SK-N-SH (cell line): ENCODE measurements at regions not wholly inside any gene's neighbourhood (a gene's known extent, or its start where the extent isn't known, plus 50 kb on each side); places are given as distances from the start of the nearest gene placed in this dataset.

Source experiments
- CTCF ChIA-PET: fragments of 300-600, 350-600 bp; formaldehyde crosslinking; extraction: SDS; loops from one replicate; lab custom pipeline; 2021; lab: Yijun Ruan, JAX
- POLR2A ChIA-PET: fragments of 350-600 bp; sonication (Branson Sonifier 250); formaldehyde crosslinking; extraction: SDS; loops from one replicate; lab custom pipeline; 2020; ENCODE audit warnings: antibody characterized with exemption, inconsistent platforms; lab: Yijun Ruan, JAX
- DNase-seq: peaks from one replicate; pipeline ENCODE4 v3.0.0; 2012
- H2AFZ ChIP-seq: fragments of 200-600 bp; sonication (generic); 2 replicates; pipeline ENCODE4 v1.8.1; 2016; ENCODE audit warnings: antibody characterized with exemption, mild to moderate bottlenecking, low read depth
- H3F3A ChIP-seq: fragments of 200-600 bp; sonication (generic); replicated peaks from 2 replicates; pipeline ENCODE3; 2016; ENCODE audit warnings: antibody characterized with exemption, mild to moderate bottlenecking; ENCODE audit not compliant: insufficient read depth
- H3K27ac ChIP-seq, 2 experiments: fragments of 200-500 bp in 1 of 2; fragments of 200-600 bp in 1 of 2; sonication (Bioruptor generic) in 1 of 2; sonication (generic), shearing (Covaris generic) in 1 of 2; 2 replicates each; pipeline versions ENCODE4 v1.5.1 to v1.6.1; 2014 to 2016; ENCODE audit warnings: low read depth in 2 of 2, inconsistent platforms in 1 of 2, low read length in 1 of 2, mild to moderate bottlenecking in 1 of 2, mixed read lengths in 1 of 2
- H3K27me3 ChIP-seq: fragments of 200-600 bp; sonication (generic), shearing (Covaris generic); 2 replicates; pipeline ENCODE4 v1.6.1; 2016; ENCODE audit warnings: mixed run types; ENCODE audit not compliant: insufficient read depth
- H3K36me3 ChIP-seq, 2 experiments: fragments of 200-500 bp in 1 of 2; fragments of 200-600 bp in 1 of 2; sonication (Bioruptor generic) in 1 of 2; sonication (generic) in 1 of 2; replicated peaks in 1 of 2; 2 replicates each; pipeline versions ENCODE3 to v1.5.1; 2014 to 2016; ENCODE audit warnings: low read length in 1 of 2, mild to moderate bottlenecking in 1 of 2; ENCODE audit not compliant: insufficient read depth in 2 of 2, control insufficient read depth in 1 of 2
- H3K4me1 ChIP-seq, 2 experiments: fragments of 200-500 bp in 1 of 2; fragments of 200-600 bp in 1 of 2; sonication (Bioruptor generic) in 1 of 2; sonication (generic), shearing (Covaris generic) in 1 of 2; 2 replicates each; pipeline versions ENCODE4 v1.5.1 to v1.6.1; 2014 to 2016; ENCODE audit warnings: low read depth in 1 of 2, low read length in 1 of 2, mixed run types in 1 of 2; ENCODE audit not compliant: insufficient read depth in 2 of 2, control insufficient read depth in 1 of 2
- H3K4me2 ChIP-seq: fragments of 200-600 bp; sonication (generic), shearing (Covaris generic); 2 replicates; pipeline ENCODE4 v1.6.1; 2017; ENCODE audit warnings: mixed run types
- H3K4me3 ChIP-seq, 2 experiments: fragments of 200-500 bp in 1 of 2; fragments of 200-600 bp in 1 of 2; sonication (Bioruptor generic) in 1 of 2; sonication (generic), shearing (Covaris generic) in 1 of 2; 2 replicates each; pipeline versions ENCODE4 v1.5.1 to v1.8.1; 2014 to 2016; ENCODE audit warnings: low read depth in 2 of 2, inconsistent platforms in 1 of 2, low read length in 1 of 2, mild to moderate bottlenecking in 1 of 2, mixed read lengths in 1 of 2, moderate library complexity in 1 of 2
- H3K79me2 ChIP-seq: fragments of 200-600 bp; sonication (generic); 2 replicates; pipeline ENCODE4 v1.8.1; 2017; ENCODE audit warnings: mild to moderate bottlenecking; ENCODE audit not compliant: insufficient read depth
- H3K9ac ChIP-seq: fragments of 200-600 bp; sonication (generic); 2 replicates; pipeline ENCODE4 v1.6.1; 2017; ENCODE audit warnings: mixed run types
- H3K9me2 ChIP-seq: fragments of 200-600 bp; sonication (generic); 2 replicates; pipeline ENCODE4 v1.6.1; 2017; ENCODE audit warnings: mixed run types
- H3K9me3 ChIP-seq: fragments of 200-600 bp; sonication (generic); 2 replicates; pipeline ENCODE4 v1.6.1; 2017; ENCODE audit warnings: mixed run types, mild to moderate bottlenecking, moderate library complexity
- H4K20me1 ChIP-seq: fragments of 200-600 bp; sonication (generic); 2 replicates; pipeline ENCODE4 v1.6.1; 2017; ENCODE audit warnings: mild to moderate bottlenecking, mixed run types; ENCODE audit not compliant: insufficient read depth
- CHD2 ChIP-seq: fragments of 150-350 bp; IDR thresholded peaks from 2 replicates; pipeline ENCODE4 v1.6.1; 2018; ENCODE audit warnings: low read length; ENCODE audit not compliant: partially characterized antibody
- ELF1 ChIP-seq: IDR thresholded peaks from 2 replicates; pipeline ENCODE4 v1.4.0; 2012
- EP300 ChIP-seq, 2 experiments: IDR thresholded peaks; 2 replicates each; pipeline versions ENCODE4 v1.4.0 to v1.6.1; 2012; ENCODE audit warnings: borderline replicate concordance in 1 of 2, low read depth in 1 of 2, low read length in 1 of 2
- FOSL2 ChIP-seq: IDR thresholded peaks from 2 replicates; pipeline ENCODE4 v1.4.0; 2012; ENCODE audit warnings: low read depth, mild to moderate bottlenecking, moderate library complexity, borderline replicate concordance
- GABPA ChIP-seq: IDR thresholded peaks from 2 replicates; pipeline ENCODE4 v1.4.0; 2012; ENCODE audit warnings: low read depth, mild to moderate bottlenecking
- JUND ChIP-seq: IDR thresholded peaks from 2 replicates; pipeline ENCODE4 v1.4.0; 2012
- NRF1 ChIP-seq: IDR thresholded peaks from 2 replicates; pipeline ENCODE4 v1.6.1; 2012; ENCODE audit warnings: low read depth, mild to moderate bottlenecking, low read length
- RCOR1 ChIP-seq: fragments of 150-350 bp; IDR thresholded peaks from 2 replicates; pipeline ENCODE4 v1.6.1; 2017; ENCODE audit warnings: antibody characterized with exemption, low read length
- RXRA ChIP-seq: IDR thresholded peaks from 2 replicates; pipeline ENCODE4 v1.4.0; 2012; ENCODE audit warnings: low read depth, mild to moderate bottlenecking, borderline replicate concordance
- SIN3A ChIP-seq: IDR thresholded peaks from 2 replicates; pipeline ENCODE4 v1.6.1; 2012; ENCODE audit warnings: low read depth, mild to moderate bottlenecking, low read length, moderate library complexity, borderline replicate concordance
- TEAD4 ChIP-seq: IDR thresholded peaks from 2 replicates; pipeline ENCODE4 v1.4.0; 2012; ENCODE audit warnings: mild to moderate bottlenecking, borderline replicate concordance; ENCODE audit not compliant: insufficient read depth
- USF2 ChIP-seq: fragments of 150-350 bp; IDR thresholded peaks from 2 replicates; pipeline ENCODE4 v1.6.1; 2017; ENCODE audit warnings: antibody characterized with exemption, low read length, low read depth, borderline replicate concordance
- ZBTB33 ChIP-seq: IDR thresholded peaks from 2 replicates; pipeline ENCODE4 v1.4.0; 2012; ENCODE audit warnings: low read depth, borderline replicate concordance
- WGBS: methylation state at CpG from one replicate; pipeline ENCODE4 v1.1.6; 2017; ENCODE audit warnings: low lambda C conversion rate; 5-methylcytosine and 5-hydroxymethylcytosine counted together
- TF ChIP-seq, protein P1 (sequence below): IDR thresholded peaks from 2 replicates; pipeline ENCODE4 v1.4.0; 2012; ENCODE audit warnings: low read depth, borderline replicate concordance
- TF ChIP-seq, protein P2 (sequence below): IDR thresholded peaks from 2 replicates; pipeline ENCODE4 v1.4.0; 2012; ENCODE audit warnings: low read depth

DNA sequence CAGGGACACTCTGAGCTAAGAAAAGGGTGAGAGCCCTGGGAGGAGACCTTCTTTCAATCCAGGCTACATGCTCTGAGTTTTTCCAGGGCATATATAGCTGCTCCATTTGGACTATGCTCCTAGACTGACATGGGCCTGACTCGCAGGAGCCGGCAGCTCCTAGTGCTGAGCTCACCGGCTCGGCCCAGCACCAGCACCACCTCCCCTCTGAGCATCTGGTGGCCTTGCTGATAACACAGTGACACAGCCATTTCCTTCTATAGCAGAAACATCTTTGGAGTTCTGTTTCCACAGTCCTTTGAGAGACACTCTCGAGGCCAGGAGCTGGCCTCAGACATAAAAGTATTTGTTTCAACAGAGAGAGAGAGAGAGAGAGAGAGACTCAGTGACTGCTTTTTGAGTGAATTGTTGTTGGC lies 184.9 kb downstream of the TM9SF2 start (continued):
- no peak for TF ChIP-seq JUND
- no peak for TF ChIP-seq ELF1
- no peak for TF ChIP-seq GABPA
- TF ChIP-seq, all 33 proteins: peak for 3

DNA sequence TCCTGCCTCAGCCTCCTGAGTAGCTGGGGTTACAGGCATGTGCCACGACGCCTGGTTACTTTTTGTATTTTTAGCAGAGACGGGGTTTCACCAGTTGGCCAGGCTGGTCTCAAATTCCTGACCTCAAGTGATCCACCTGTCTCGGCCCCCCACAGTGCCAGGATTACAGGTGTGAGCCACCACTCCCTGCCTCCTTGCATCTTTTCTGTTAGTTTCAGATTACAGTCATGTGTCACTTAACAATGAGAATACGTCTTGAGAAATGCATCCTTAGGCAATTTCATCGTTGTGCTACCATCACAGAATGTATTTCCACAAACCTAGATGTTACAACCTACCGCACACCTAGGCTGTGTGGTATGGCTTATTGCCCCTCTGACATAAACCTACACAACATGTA lies 180.4 kb downstream of the TM9SF2 start:
- Histone ChIP-seq H2AFZ (no peak overlapping the region), H3K27ac (no peak overlapping the region), H3K9me2 (no peaks in the 10 kb centered on the region), H4K20me1 (no peaks in the 10 kb centered on the region), H3K4me3 (no peak overlapping the region), H3K27me3 (no peaks in the 10 kb centered on the region), H3F3A (no peaks in the 10 kb centered on the region), H3K36me3 (no peaks in the 10 kb centered on the region), H3K9ac (no peak overlapping the region)
- WGBS = 91% methylated on average over 7 of the region's 7 CpGs
- CTCF ChIA-PET = no interaction called here
- no peak for DNase-seq
- TF ChIP-seq, protein P1, sequence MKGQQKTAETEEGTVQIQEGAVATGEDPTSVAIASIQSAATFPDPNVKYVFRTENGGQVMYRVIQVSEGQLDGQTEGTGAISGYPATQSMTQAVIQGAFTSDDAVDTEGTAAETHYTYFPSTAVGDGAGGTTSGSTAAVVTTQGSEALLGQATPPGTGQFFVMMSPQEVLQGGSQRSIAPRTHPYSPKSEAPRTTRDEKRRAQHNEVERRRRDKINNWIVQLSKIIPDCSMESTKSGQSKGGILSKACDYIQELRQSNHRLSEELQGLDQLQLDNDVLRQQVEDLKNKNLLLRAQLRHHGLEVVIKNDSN = no peak
- TF ChIP-seq CHD2 = no peak
- TF ChIP-seq SIN3A = no peak
- no peak for TF ChIP-seq JUND
- TF ChIP-seq, protein P2, sequence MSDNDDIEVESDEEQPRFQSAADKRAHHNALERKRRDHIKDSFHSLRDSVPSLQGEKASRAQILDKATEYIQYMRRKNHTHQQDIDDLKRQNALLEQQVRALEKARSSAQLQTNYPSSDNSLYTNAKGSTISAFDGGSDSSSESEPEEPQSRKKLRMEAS = no peak
- TF ChIP-seq EP300 (IDR thresholded peaks at IDR 0.05; ENCODE audit: borderline replicate concordance in 1 of 2, low read depth in 1 of 2, low read length in 1 of 2) = no peak
- TF ChIP-seq RCOR1 = no peak
- TF ChIP-seq RXRA = no peak
- no peak for TF ChIP-seq USF2
- TF ChIP-seq GABPA = no peak
- no peak for TF ChIP-seq FOSL2
- TF ChIP-seq NRF1 = no peak
- TF ChIP-seq ZBTB33 = no peak
- TF ChIP-seq TEAD4 = no peak
- TF ChIP-seq, all 33 proteins: peak for 0
- POLR2A ChIA-PET = interaction anchor here (0.6 kb wide), 1 partner anchor 723 kb away, joined by 3 read pairs; no protein-coding TSS in a partner anchor
- H3K79me2 ChIP-seq = no peaks in the 10 kb centered on the region
- H3K4me1 ChIP-seq = peaks cover 8 to 15% of the 10 kb centered on the region in 2 experiments; a peak in 3 of 4 replicates
- H3K9me3 ChIP-seq = no peaks in the 10 kb centered on the region
- no peak overlapping the region for H3K4me2 ChIP-seq
